Islet of Langerhans (tissue), 1 donor: ENCODE measurements at regions not wholly inside any gene's neighbourhood (a gene's known extent, or its start where the extent isn't known, plus 50 kb on each side); places are given as distances from the start of the nearest gene placed in this dataset.

Source experiments
- FAIRE-seq: peaks from one replicate; lab custom pipeline; 2011; peaks lifted over from hg19 to GRCh38; lab: Jason Lieb, UNC

DNA sequence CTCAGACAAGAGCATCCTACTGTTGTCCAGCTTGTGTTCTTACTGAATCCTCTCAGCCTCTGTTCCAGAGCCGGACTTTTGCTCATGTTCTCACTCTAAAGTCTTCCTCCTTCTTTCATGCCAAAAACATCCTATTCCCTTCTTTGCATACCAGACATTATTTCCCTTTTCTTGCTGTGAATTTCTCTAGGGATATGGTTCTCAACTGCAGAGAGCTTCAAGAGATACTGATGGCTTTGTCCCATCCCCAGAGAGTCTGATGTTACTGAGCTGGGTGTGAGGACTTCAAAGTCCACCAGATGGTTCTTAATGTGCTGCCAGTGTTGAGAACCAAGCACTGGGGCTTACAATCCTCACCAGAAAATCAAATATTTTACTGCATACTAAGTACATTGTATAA is 98.6 kb upstream of the FER start:
- FAIRE-seq = no peak

DNA sequence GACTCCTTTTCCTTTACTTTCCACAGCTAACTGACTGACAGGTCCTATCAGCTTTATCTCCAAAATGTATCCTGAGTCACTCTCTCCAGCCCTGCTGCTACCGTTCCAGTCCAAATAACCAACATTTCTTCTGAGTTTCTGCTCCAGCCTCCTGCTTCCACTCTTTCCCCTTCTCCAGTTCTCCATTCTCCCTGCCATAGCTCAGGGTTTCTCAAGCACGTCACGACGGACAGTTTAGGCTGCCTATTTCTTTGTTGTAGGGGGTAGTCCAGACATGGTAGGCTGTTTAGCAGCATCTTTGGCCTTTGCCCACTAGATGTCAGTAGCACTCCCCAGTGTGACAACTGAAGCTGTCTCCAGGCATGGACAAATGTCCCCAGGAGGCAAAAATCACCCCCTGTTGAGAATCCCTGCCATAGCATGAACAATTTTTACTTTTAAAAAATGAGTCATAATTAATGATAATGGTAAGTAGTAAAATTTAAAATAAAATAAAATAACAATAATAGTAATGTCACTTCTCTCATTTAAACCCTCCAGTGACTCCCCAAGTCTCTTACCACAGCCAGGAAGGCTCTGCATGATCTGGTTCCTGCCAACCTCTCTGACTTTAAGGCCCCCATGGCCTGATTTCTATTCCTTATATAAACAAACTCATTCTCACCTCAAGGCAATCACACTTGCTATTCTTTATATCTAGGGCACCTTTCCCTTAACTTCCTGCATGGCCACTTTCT is 105.4 kb upstream of the FER start:
- no peak for FAIRE-seq

DNA sequence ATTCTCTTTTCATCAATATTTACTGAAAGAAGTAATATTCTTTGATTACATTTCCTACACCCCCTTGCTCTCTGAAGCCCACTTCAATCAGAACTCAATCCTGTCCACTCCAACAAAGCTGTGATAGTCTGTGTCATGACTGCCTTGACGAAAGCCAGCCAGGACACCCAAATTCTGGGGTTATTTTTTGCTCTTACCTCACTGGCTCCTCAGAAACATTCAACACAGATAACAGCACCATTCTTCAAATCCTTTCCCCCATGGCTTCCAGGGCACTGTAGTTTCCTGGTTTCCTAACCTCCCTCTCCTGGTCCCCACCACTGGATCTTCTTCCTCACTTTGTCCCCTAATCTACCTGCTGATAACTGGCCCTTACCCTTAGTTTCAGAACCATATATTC is 106.1 kb upstream of the FER start:
- no peak for FAIRE-seq

DNA sequence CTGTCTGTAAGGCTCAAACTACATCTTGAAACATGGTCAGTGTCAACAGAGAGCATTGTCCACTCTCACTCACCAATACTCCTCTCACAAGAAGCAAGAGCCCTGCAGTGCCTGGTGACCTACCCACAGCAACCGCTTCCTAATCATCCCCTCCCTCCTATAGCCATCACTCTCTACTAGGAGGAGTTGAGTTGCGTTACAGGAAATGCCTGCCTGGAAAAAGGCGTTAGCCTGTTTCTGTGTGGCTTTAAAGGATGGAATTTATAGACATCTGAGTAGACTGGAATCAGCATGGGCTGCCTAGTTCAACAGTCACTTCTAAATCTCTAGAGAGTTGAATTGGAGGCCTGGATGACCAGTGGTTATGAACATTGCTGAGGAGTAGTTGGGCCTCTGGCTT is 108.3 kb upstream of the FER start:
- no peak for FAIRE-seq

DNA sequence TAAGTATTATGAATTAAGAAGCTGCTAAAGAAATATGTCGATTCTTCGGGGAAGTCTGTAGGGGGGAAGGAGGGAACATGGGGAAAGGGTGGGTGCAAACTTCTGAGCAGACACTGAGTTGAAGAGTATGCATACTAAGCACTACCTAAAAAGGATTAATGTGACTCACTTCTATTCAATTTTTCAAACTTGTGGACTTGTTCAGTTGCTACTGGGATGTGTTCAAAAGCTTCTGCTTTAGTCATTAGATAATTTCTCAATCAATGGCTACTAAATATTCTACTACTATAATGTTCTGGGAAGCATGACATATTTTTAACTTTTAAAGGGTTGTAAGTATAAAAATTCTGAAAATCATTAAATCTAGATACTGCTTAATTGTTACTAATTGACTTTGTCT is 109.7 kb upstream of the FER start:
- FAIRE-seq = no peak

DNA sequence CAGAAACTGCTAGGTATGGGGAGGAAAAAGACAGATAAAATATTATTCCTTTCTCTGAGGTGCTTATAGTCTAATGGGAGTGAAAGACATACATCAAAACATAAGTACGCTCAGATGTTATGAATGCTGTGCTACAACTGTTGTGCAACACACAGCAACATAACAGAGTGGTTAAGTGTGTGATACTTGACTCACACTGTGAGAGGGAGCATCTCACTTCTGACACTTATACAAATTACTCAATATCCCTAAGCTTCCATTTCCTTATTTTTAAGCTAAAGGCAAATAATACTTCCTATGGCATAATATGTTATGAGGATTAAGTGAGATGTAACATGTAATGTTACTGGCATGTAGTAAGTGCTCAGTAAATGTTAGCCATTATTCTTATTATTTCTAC is 110.6 kb upstream of the FER start:
- no peak for FAIRE-seq

DNA sequence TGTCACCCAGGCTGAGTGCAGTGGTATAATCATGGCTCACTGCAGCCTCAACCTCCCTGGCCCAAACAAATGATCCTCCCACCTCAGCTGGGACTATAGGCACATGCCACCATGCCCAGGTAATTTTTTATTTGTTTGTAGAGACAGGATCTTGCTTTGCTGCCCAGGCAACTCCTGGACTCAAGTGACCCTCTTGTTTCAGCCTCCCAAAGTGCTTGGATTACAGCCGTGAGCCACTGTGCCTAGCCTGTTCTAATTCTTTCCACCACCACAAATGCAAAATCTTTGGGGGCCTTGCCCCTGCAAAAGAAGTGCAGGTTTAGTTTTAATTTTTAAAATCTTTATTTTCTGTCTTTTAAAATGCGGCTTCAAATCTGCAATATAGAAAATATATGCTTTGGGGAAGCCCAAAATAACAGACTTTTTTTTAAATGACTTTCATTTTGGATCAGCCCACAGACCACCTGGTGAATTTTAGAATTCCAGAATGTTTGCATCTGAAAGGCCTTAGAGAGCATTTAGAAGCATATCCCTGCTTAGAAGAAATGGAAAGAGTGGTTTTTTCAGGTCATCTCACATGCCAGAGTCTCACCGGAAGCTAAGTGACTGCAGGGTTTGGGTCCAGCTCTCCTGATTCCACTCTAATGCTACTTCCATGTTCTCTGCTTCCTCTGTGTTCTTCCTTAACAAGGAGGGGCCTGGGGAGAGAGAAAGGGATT is 111.4 kb upstream of the FER start:
- FAIRE-seq = no peak

DNA sequence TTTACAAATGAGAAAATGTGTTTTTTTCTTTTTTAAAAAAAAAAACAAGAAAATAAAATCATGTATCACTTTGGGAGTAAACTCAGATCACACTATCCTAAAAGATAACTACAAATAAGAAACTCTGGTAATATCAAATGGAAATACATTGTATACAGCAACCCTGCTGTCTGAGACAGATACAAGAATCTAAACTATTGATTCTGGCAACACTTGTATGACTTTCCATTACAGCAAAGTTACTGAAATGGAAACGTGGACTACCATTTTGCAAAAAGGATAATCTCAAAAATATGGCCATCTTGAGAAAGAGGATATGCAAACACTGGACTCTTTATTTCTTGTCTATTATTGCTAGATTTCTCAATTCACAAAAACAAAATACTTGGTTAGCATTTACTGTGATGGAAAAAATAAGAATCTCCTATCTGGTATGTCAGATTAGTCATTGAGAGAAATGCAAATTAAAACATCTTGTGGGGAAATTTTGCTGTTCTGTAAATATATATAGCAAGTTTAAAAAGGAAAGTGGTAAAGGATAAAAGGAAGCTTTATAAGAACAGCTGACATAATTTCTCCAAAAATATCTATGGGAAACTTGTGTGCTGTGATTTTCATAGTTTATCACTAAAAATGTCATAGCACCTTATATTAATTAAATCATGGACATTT is 112.9 kb upstream of the FER start:
- no peak for FAIRE-seq

DNA sequence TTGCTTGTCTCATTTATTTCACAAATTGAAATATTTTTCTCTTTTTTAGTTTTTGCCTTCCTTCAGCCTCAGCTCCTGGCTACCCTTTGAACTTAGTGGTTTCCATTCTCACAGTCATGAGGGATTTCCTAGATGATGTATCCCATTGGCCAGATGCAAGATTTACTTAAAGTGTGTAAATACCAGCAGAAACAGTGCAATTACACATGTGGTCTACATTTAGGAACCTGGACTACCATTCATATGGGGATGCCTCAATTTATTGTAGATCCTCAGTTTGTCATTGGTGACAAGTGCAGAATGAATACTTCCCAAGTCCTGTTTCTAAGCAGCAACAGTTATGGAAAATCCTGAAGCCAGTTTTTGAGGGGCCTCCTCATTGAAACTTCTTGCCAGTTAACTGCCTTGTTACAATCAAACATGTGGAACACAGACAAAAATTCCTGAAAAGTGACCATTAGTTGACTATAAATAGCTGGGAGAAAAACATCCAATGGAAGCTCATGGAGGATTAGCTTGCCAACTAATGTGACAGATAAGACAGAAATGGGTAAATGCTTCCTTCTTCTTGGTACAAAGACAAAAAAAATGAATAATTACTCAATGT is 113.6 kb upstream of the FER start:
- FAIRE-seq = no peak

DNA sequence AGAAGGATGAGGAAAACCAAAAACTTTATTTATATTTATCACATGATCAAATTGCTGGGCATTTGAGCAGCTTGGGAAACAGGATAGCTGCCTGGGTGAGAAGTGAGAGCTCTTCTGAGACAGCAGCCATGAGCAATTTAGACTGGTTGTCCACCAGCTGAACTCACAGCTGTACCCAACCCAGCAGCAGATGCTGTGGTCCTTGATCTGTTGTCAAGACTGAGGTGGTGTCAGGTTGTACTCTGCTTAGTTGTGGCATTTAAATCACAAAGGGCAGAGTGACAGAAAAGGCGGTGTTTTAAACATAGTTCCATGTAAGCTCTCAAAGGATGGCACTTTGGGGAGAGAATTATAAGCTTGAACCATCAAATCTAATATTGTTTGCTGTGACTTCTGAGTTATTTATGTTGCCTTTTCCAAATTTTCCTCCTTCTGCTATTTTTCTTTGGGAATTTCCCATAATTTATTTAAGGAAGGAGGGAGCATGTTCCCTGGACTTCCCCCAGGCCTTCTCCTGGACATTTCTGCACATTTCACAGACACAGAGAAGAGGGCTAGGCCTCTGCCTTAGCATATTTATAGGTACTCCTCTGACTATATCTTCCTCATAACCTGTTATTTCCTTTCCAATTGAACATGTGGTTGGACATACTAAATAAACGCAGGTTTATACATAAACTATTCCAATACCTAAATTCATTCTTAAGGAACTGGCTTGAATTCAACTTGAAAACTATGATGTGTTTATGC is 117.7 kb upstream of the FER start:
- no peak for FAIRE-seq

DNA sequence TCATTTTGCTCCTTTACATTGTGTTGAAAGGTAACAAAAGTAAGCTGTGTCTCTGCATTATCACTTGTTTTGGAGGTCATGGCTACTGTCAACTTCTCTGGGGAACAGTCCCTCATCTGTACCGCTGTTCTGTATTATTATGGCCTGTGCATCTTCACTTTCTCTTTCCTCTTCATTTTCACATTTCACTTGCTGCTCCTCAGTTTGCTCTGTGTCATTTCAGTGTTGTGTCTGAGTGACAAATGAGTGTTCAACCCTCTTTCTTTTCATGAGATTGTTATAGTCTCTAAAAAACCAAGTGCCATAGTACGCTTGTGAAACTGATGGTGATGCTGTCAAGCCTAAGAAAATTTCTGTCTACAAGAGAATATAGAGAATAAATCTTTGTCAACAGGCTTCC is 122.0 kb upstream of the FER start:
- no peak for FAIRE-seq

DNA sequence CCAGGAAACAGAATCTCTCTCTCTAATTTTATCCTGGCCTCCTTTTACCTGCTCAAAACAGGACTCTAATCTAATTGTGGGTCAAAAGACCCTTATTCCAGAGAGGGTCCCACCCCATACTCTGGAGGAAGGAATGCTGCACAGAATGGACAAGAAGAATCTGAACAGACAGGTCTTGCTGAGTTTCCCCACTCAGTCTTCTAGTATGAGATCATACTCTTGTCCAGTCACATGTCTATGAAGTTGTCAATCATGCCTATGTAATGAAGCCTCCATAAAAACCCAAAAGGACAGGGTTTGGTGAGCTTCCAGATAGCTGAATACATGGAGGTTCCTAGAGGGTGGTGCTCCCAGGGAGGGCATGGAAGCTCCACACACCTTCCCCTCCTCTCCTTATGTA is 123.9 kb upstream of the FER start:
- FAIRE-seq = no peak

DNA sequence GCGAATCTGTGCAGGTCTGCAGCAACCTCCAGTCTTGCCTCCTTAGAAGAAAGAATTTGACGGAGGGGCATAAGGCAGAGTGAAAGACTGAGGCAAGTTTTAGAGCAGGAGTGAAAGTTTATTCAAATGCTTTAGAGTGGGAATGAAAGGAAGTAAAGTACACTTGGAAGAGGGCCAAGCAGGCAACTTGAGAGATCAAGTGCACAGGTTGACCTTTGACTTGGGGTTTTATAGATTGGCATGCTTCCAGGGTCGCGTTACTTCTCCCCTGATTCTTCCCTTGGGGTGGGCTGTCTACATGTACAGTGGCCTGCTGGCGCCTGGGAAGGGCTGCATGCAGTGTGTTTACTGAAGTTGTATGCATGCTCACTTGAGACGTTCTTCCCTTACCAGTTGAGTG is 127.2 kb upstream of the FER start:
- FAIRE-seq = no peak

DNA sequence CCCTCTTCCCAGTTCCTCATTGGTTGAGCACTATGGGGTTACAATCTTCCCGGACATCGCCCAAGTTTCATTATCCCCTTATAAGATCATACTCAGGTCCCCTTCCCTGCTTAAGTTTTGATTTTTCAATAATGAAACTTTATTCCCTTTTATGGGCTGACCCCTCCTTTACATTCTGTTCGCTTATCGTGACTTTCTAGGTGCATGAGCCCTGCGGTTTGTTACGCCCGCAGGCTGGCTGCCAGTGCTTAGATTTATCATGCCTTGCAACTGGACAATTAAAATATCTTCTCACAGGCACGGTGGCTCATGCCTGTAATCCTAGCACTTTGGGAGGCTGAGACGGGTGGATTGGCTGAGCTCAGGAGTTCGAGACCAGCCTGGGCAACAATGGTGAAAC is 127.9 kb upstream of the FER start:
- no peak for FAIRE-seq

DNA sequence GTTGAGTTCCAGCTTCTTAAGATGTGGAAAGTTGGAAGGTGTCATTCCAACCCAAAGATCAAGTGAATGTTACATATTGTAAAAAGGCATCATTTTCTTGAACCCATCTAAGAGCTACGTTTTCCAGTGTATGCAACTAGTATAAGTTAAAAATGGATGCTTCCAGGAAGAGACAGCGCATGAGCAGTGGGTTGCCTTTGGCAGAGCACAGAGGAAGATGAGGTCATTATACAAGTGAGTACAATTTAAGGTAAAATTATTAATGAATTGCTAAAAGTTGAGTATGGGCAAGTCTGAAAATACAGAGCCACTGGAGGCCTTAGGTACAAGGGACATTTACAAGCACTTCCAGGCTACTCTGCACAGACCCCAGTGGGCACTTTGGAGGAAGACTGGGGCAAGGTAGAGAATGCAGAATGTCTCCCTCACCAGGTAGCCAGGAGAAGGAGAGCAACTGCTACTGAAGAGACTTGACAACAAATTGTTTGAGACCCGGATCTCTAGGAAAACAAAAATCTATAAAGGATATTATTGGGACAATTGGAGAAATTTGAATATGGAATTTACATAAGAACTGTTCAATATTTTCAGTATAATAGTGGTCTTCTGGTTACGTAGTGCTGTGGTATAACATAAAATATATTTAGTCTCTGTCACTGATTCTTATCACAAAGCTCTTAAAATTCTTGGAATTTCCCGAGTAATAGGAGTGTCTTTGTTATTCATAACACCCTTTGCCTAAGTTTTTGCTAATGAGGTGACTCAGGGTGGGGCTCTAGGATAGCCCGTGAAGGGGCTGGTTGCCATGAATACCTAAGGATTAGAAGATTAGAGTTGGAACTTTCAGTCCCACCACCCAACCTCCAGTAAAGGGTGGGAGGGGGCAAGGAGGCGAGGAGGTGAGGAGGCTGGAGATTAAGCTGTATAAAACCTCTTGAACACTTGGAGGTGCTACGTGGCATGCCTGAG is 129.9 kb upstream of the FER start:
- FAIRE-seq = no peak

DNA sequence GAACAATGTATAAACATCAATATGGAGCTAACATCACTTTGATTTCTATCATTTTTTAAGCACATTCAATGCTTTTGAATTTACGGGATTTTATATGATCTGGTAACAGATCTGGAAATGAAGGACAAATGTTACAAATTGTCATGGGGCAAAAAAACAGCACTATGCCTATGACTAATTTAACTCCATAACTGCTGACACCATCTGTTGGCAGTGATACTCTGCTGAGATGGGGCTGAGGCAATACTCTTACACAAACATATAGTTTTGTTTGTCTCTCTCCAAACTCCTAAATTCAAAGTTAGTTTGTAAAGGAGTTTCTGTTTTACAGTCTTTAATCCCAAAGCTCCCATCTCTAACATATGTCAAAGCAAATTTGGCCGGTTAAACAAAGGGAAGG is 132.5 kb upstream of the FER start:
- FAIRE-seq = no peak

DNA sequence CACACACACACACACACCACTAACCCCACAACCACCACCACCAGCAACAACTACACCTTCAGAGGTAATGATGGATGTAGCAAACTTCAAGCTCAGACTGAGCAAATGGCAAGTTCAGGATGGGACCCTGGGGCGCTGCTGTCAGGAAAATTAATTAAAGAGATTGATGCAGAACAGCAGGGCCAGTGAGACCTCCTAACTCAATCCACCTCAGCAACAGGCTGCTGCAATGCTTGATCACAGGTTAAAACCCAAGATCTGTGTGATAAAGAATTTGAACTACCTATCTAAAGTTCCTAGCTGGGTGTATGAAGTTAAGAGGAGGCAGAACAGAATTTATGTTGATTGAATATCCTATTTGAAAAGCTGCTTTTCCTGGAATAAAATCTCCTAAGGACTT is 140.3 kb upstream of the FER start:
- FAIRE-seq = no peak

DNA sequence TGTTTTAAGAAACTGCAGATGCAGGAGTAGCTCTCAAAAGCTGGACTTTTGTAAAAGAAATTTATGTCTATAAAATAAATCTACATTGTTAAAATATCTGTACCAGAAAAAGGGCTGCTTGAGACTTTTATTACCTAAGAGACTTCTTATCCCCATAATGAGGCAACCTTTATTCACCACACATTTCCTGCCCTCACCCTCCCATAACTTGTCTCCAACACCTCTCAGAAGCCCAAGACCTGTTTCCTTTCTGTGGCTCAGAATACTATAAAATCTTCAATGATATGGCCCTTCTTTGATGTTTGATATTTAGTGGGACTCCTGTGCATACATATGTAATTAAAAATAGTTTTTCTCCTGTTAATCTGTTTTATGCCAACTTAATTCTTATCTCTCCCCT is 141.5 kb upstream of the FER start:
- no peak for FAIRE-seq

DNA sequence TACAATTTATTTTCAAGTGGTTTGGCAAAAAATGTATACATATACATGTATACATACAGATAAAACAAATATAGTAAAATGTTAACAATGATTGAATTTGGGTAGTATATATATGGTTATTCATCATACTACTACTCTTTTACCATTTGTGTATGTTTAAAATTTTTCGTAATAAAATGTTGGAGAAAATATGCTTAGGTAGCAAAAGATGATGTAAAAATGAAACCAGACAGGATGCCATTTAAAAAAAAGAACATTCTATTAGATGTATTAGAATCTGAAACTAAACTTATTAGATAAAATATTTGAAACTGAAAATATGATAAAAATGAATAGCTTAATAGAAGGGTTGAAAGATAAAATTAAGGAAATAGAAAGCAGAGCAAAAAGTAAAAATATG is 144.9 kb upstream of the FER start:
- FAIRE-seq = peak; percentile 9

DNA sequence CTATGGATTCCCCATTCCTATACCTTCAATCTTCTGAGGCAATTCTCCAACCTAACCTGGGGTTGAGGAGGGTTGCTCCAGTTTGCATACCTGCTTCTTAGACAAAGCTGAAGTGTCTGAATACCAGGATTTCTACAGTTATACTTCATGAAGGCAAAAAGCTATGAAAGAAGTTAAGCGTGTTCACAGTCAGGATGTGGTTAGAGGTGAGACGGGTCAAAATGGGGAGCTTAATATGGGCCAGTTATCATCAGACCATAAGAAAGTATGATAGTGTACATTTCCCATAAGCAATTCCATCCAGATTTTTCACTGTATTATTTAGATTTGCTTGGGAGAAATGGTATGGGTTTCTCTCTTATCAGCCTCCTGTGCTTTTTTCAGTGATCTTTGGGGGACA is 156.9 kb upstream of the FER start:
- FAIRE-seq = no peak

DNA sequence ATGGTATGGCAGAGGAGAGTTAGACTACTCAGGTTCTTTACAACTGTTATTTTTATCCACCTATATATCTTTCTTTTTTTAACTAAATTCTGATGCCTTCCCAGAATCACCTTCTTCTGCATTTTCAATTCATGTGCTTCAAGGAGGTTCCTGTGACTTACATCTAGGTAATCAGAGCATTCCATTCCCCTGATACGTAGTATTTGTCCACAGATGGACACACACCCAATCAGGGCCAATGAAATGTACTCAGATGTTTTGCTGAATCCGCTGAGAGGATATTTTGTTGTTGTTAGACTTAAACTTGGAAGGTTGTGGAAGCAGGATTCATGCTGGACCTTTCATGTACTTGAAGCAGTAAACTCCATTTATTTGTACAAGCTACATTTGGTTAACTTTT is 159.4 kb upstream of the FER start:
- no peak for FAIRE-seq
